Calu3 (cell line): ENCODE measurements at regions not wholly inside any gene's neighbourhood (a gene's known extent, or its start where the extent isn't known, plus 50 kb on each side); places are given as distances from the start of the nearest gene placed in this dataset.

Experiments
- BruUV-seq: library from RNA; stranded (reverse); fragments of 400-500 nt; replicated peaks from 2 replicates; lab custom pipeline; 2021; lab: Mats Ljungman, UMichigan
- CTCF ChIA-PET: fragments of 300-600 bp; sonication (Branson Sonifier 250); formaldehyde crosslinking; loops from one replicate; lab custom pipeline; 2022; ENCODE audit warnings: antibody characterized with exemption; lab: Charles Lee
- DNase-seq: peaks from one replicate; pipeline ENCODE4 v3.0.0; 2022
- H3K27ac Mint-ChIP-seq: one replicate; pipeline ENCODE4 v1.8.0; 2022; ENCODE audit warnings: mixed read lengths; ENCODE audit not compliant: unreplicated experiment
- H3K27me3 Mint-ChIP-seq: one replicate; pipeline ENCODE4 v1.8.0; 2022; ENCODE audit warnings: mixed read lengths; ENCODE audit not compliant: unreplicated experiment
- H3K36me3 Mint-ChIP-seq: one replicate; pipeline ENCODE4 v1.8.0; 2022; ENCODE audit warnings: mild to moderate bottlenecking, moderate library complexity, mixed read lengths; ENCODE audit not compliant: insufficient read depth, unreplicated experiment
- H3K4me1 Mint-ChIP-seq: one replicate; pipeline ENCODE4 v1.8.0; 2022; ENCODE audit warnings: mild to moderate bottlenecking, low read depth, mixed read lengths; ENCODE audit not compliant: unreplicated experiment
- H3K4me3 Mint-ChIP-seq: one replicate; pipeline ENCODE4 v1.8.0; 2022; ENCODE audit warnings: mild to moderate bottlenecking, low read depth, moderate library complexity, mixed read lengths; ENCODE audit not compliant: unreplicated experiment
- H3K9me3 Mint-ChIP-seq: one replicate; pipeline ENCODE4 v1.8.0; 2022; ENCODE audit warnings: low read depth, mixed read lengths; ENCODE audit not compliant: unreplicated experiment
- CTCF ChIP-seq: fragments of 200-600 bp; IDR thresholded peaks from one replicate; pipeline ENCODE4 v1.8.0; 2022; ENCODE audit warnings: antibody characterized with exemption; ENCODE audit not compliant: unreplicated experiment
- intact Hi-C: fragments of 100-400 bp; cut with micrococcal nuclease; formaldehyde crosslinking; loops from one replicate; pipeline ENCODE4 v1.10.0; 2022; ENCODE audit not compliant: unreplicated experiment

GRCh38 chr5:2242539-2242938, 359.8 kb upstream of the IRX4 start:
- Mint-ChIP-seq H3K9me3 (peaks cover 14% of the 10 kb centered on the region), H3K4me1 (no peaks in the 10 kb centered on the region), H3K36me3 (no peaks in the 10 kb centered on the region), H3K27ac (no peak overlapping the region), H3K27me3 (no peaks in the 10 kb centered on the region), H3K4me3 (no peak overlapping the region)
- intact Hi-C loops, result no loop called here
- no peak for DNase-seq
- no TSS peak for BruUV-seq
- TF ChIP-seq CTCF, result no peak
- CTCF ChIA-PET, result no interaction called here

- no peak overlapping the region for H3K4me3 Mint-ChIP-seq
- H3K36me3 Mint-ChIP-seq, result no peaks in the 10 kb centered on the region
- CTCF ChIA-PET, result no interaction called here
- H3K27me3 Mint-ChIP-seq, result no peaks in the 10 kb centered on the region
- no peak for TF ChIP-seq CTCF
- DNase-seq, result no peak
- intact Hi-C loops, result no loop called here
- no TSS peak for BruUV-seq
- H3K4me1 Mint-ChIP-seq, result no peaks in the 10 kb centered on the region
- peaks cover 12% of the 10 kb centered on the region for H3K9me3 Mint-ChIP-seq
- H3K27ac Mint-ChIP-seq, result no peak overlapping the region
Measured at GRCh38 chr5:2241842-2242241, 359.1 kb upstream of the IRX4 start.

- TF ChIP-seq CTCF, result no peak
- H3K4me3 Mint-ChIP-seq, result no peak overlapping the region
- intact Hi-C loops, result no loop called here
- no TSS peak for BruUV-seq
- no peak for DNase-seq
- H3K4me1 Mint-ChIP-seq, result no peaks in the 10 kb centered on the region
- no peaks in the 10 kb centered on the region for H3K36me3 Mint-ChIP-seq
- CTCF ChIA-PET, result no interaction called here
- H3K9me3 Mint-ChIP-seq, result peaks cover 14% of the 10 kb centered on the region
- no peak overlapping the region for H3K27ac Mint-ChIP-seq
- no peaks in the 10 kb centered on the region for H3K27me3 Mint-ChIP-seq
Measured at GRCh38 chr5:2240118-2240904, 357.6 kb upstream of the IRX4 start.

DNA sequence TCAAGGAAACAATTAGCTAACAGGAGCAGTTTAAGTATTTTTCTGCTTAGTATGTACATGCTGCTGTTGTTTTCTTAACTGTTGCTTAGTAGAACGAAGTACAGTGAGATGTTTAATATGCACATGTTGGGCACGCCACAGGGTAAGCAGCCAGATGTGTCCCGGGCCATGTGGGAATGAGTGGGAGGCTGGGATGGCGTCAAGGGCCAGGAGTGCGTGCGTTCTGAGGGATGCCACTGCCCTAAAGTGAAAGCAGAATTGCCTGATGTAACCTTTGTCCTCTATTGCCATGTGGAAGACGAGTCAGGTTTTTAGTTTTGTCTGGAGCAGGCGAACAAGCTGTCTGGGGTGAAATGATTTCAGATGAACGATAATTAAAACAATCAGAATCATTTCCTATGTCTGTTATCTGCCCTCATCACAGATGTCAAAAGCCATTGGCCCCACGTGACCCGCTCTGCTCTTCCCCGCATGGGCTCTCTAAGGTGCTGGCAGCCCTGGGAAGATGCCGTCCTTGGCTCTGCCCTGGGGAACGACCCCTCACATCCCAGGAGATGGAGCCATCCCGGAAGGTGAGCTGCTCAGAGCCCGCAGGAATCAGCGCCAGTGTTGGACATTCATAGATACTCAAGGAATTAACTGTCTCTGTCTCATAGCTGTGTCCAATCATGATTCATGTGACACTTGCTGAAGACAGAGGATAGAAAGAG, 356.6 kb upstream of the IRX4 start:
- Mint-ChIP-seq H3K4me1 (no peaks in the 10 kb centered on the region), H3K9me3 (peaks cover 14% of the 10 kb centered on the region), H3K4me3 (no peak overlapping the region), H3K27me3 (no peaks in the 10 kb centered on the region), H3K36me3 (no peaks in the 10 kb centered on the region), H3K27ac (no peak overlapping the region)
- no peak for TF ChIP-seq CTCF
- no TSS peak for BruUV-seq
- no peak for DNase-seq
- intact Hi-C loops, result no loop called here
- CTCF ChIA-PET, result no interaction called here
